ENCODE measurements at regions not wholly inside any gene's neighbourhood (a gene's known extent, or its start where the extent isn't known, plus 50 kb on each side); places are given as distances from the start of the nearest gene placed in this dataset.
"Not testable (repeated sequence)": the region's sequence is repeated elsewhere in the genome, so short reads cannot be mapped to it uniquely, and the experiment has no call there.

- DNase-seq = not testable (repeated sequence)
Measured at GRCh38 chr2:89863209-89863608, 1171.7 kb downstream of the RPIA start.

GRCh38 chr2:89874810-89875595 is 1183.5 kb downstream of the RPIA start:
- not testable (repeated sequence) for DNase-seq

- not testable (repeated sequence) for DNase-seq
Measured at GRCh38 chr2:89876445-89876844, 1185.0 kb downstream of the RPIA start.

- not testable (repeated sequence) for DNase-seq
Measured at GRCh38 chr2:89876878-89877277, 1185.4 kb downstream of the RPIA start.

GRCh38 chr2:89882880-89883279 is 1191.4 kb downstream of the RPIA start:
- DNase-seq = not testable (repeated sequence)

- DNase-seq = not testable (repeated sequence)
Measured at GRCh38 chr2:89883624-89884023, 1192.2 kb downstream of the RPIA start.

- not testable (repeated sequence) for DNase-seq
Measured at GRCh38 chr2:89885071-89885470, 1193.6 kb downstream of the RPIA start.

GRCh38 chr2:89888693-89889092 is 1197.2 kb downstream of the RPIA start:
- DNase-seq = not testable (repeated sequence)

GRCh38 chr2:89890185-89890773 is 1198.8 kb downstream of the RPIA start:
- DNase-seq = not testable (repeated sequence)

- DNase-seq = not testable (repeated sequence)
Measured at GRCh38 chr2:89894988-89895387, 1203.5 kb downstream of the RPIA start.

- not testable (repeated sequence) for DNase-seq
Measured at GRCh38 chr2:89895629-89896028, 1204.2 kb downstream of the RPIA start.

- DNase-seq = not testable (repeated sequence)
Measured at GRCh38 chr2:89927018-89927417, 1235.5 kb downstream of the RPIA start.

GRCh38 chr2:89935436-89935835 is 1244.0 kb downstream of the RPIA start:
- not testable (repeated sequence) for DNase-seq

GRCh38 chr2:89936011-89936410 is 1244.5 kb downstream of the RPIA start:
- not testable (repeated sequence) for DNase-seq

- not testable (repeated sequence) for DNase-seq
Measured at GRCh38 chr2:89936559-89936958, 1245.1 kb downstream of the RPIA start.

GRCh38 chr2:89938756-89939155 is 1247.3 kb downstream of the RPIA start:
- DNase-seq = not testable (repeated sequence)

- not testable (repeated sequence) for DNase-seq
Measured at GRCh38 chr2:89944267-89944666, 1252.8 kb downstream of the RPIA start.

- DNase-seq = not testable (repeated sequence)
Measured at GRCh38 chr2:89945004-89945616, 1253.6 kb downstream of the RPIA start.

GRCh38 chr2:89947208-89947815 is 1255.8 kb downstream of the RPIA start:
- not testable (repeated sequence) for DNase-seq

GRCh38 chr2:89948102-89948501 is 1256.6 kb downstream of the RPIA start:
- not testable (repeated sequence) for DNase-seq

- not testable (repeated sequence) for DNase-seq
Measured at GRCh38 chr2:89950807-89951206, 1259.3 kb downstream of the RPIA start.

- not testable (repeated sequence) for DNase-seq
Measured at GRCh38 chr2:89957236-89957635, 1265.8 kb downstream of the RPIA start.
